H4 (cell line): ENCODE measurements at regions not wholly inside any gene's neighbourhood (a gene's known extent, or its start where the extent isn't known, plus 50 kb on each side); places are given as distances from the start of the nearest gene placed in this dataset.
"Not testable (repeated sequence)": the region's sequence is repeated elsewhere in the genome, so short reads cannot be mapped to it uniquely, and the experiment has no call there.

ENCODE experiments used
- DNase-seq: peaks from one replicate; pipeline ENCODE4 v3.0.0-alpha.2; 2015; ENCODE audit warnings: low spot score

- DNase-seq: no peak
Measured at GRCh38 chr16:77488652-77489051, 53.8 kb upstream of the ADAMTS18 start.

DNA sequence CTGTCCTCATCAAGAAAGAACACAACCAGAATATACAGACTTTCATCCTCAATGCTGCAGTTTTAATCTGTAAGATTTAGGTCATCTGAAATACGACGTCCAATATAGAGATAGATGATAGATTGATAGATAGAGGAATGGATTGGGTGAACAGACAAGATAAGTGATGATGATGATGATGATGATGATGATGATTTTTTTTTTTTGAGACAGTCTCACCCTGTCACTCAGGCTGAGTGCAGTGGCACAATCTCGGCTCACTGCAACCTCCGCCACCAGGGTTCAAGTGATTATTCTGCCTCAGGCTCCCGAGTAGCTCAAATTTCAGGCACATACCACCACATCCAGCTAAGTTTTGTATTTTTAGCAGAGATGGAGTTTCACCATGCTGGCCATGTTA, 56.3 kb upstream of the ADAMTS18 start:
- no peak for DNase-seq

- no peak for DNase-seq
Measured at GRCh38 chr16:77496934-77497333, 62.1 kb upstream of the ADAMTS18 start.

DNA sequence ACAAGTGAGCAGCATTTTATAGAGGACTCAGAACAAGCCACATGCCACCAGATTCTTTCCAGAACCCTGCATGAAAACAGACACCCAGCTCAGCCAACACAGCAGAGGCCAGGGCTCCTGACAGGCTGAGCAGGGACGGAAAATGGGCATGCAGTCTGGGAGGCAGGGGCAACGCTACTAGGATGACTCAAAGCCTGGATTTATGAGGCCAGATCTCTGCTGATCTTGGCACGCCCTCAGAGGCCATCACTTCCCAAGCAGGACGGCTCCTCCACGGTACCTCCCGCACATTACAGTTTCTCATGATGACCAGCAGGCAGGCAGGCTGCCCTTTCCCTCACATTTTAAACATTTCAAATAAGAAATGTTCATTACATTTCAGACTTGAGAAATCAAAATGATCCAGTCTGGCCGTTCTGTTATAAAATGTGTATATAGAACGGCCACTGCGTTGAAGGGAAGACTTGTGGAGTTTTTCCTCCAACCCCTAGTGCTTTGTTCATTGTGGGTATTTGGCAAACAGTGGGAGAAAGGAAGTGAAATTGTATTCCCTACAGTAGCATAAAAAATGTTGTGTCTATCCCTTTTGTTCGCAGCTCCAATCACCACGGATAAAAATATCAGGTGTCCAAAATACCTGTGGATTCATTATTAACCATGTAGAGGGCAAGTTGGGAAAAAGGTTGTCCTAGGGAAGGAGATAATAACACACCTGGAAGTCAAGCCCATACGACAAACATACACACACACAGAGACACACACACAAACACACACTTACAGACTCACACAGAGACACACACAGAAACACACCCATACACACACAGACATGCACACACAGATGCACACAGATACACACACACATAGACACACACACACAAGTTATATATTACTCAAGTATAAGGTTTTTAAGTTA, 64.8 kb upstream of the ADAMTS18 start:
- DNase-seq: peak; percentile 47

DNA sequence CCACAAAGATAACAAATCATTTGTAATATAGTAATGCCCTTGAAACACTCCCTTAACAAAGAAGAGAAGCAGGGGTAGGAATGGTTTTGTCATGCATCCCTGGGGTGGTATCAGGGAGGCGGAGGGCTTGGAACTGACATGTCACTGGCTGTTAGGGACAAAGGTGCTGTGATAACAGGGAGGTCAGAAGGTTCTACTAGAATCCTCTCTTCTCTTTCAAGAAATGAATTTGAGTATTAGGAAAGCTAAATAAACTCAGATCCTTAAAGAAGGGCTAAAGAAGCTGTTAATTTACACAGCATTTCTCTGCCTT, 65.4 kb upstream of the ADAMTS18 start:
- DNase-seq: no peak

GRCh38 chr16:77500934-77501664, 66.3 kb upstream of the ADAMTS18 start:
- no peak for DNase-seq

DNA sequence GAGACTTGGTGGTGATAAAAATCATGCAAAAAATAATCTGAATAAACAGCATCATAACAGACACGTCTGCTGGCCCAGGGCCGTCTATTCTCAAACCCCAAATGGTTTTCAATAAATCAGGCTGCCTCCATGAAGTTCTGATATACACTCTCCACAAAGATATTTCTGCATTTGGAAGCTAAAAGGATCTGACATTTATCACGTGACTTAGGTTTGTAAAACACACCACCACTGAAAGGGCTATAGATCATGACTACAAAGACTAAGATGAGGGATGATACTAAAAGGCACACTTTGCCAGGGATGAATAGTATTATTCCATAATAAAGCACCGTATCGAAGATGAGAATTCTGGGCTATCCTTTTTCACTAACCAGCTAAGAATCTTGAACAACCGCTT, 67.6 kb upstream of the ADAMTS18 start:
- no peak for DNase-seq

GRCh38 chr16:77506492-77506891, 71.7 kb upstream of the ADAMTS18 start:
- not testable (repeated sequence) for DNase-seq

GRCh38 chr16:77509051-77509450, 74.2 kb upstream of the ADAMTS18 start:
- DNase-seq: no peak

GRCh38 chr16:77509796-77510195, 75.0 kb upstream of the ADAMTS18 start:
- no peak for DNase-seq

GRCh38 chr16:77511053-77511452, 76.2 kb upstream of the ADAMTS18 start:
- DNase-seq: no peak

GRCh38 chr16:77514500-77515220, 79.8 kb upstream of the ADAMTS18 start:
- no peak for DNase-seq

GRCh38 chr16:77525226-77525625, 90.4 kb upstream of the ADAMTS18 start:
- not testable (repeated sequence) for DNase-seq

DNA sequence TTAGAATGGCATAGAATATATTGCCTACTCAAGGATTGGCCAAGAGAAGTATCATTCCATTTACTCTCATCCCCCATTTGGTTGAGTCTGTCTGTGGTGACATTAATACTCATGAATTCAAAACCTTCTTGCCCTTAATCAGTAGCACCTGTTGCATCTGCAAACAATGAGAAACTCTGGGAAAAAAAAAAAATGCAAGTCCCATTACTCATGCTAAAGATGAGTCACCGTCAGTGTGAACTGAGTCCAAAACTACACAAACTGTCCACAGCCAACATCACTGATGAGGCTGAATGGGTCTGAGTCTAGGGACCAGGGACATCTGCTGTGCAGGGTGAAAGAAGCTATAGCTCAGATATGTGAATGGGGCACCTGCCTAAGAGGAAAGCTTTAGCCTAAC, 96.9 kb upstream of the ADAMTS18 start:
- DNase-seq: peak; percentile 16

GRCh38 chr16:77536809-77537208, 102.0 kb upstream of the ADAMTS18 start:
- DNase-seq: no peak

GRCh38 chr16:77539421-77540034, 104.7 kb upstream of the ADAMTS18 start:
- no peak for DNase-seq

- peak; percentile 87 for DNase-seq
Measured at GRCh38 chr16:77540646-77541045, 105.8 kb upstream of the ADAMTS18 start.

DNA sequence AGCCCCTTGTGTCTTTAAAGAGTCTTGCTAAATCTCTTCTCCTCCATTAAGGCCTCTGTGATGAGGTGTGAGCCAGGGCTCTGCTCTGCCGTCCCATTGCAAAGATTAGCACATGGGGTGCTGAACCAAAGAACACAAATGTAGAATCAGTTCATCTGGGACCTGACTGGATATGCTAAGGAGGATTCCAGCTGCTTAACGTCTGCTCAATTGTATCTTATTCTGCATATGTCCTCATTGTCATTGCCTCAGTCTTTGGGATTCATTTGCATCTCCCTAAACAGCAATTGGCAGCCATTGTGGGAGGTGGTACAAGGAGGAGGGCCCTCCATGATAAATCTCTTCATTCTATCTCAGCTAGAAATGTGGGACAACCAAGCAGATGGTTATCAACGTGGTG, 106.3 kb upstream of the ADAMTS18 start:
- no peak for DNase-seq

GRCh38 chr16:77548151-77548550, 113.3 kb upstream of the ADAMTS18 start:
- no peak for DNase-seq

DNA sequence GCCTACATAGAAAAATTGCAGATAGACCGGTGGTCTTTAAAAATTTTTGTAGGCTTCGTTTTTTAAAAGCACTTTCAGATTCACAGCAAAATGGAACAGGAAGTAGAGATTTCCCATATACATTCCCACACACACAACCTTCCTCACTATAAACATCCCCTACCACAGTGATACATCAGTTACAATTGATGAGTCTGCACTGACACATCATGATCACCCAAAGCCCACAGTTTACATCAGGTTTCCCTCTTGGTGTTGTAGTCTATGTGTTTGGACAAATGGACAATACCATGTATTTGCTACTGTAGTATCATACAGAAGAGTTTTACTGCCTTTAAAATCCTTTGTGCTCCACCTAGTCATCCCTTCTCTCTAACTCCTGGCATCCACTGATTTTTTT, 113.9 kb upstream of the ADAMTS18 start:
- no peak for DNase-seq

GRCh38 chr16:77549876-77550275, 115.0 kb upstream of the ADAMTS18 start:
- no peak for DNase-seq

GRCh38 chr16:77551357-77551756, 116.5 kb upstream of the ADAMTS18 start:
- DNase-seq: no peak
